ENCODE measurements at regions not wholly inside any gene's neighbourhood (a gene's known extent, or its start where the extent isn't known, plus 50 kb on each side); places are given as distances from the start of the nearest gene placed in this dataset.
"Not testable (repeated sequence)": the region's sequence is repeated elsewhere in the genome, so short reads cannot be mapped to it uniquely, and the experiment has no call there.

DNA sequence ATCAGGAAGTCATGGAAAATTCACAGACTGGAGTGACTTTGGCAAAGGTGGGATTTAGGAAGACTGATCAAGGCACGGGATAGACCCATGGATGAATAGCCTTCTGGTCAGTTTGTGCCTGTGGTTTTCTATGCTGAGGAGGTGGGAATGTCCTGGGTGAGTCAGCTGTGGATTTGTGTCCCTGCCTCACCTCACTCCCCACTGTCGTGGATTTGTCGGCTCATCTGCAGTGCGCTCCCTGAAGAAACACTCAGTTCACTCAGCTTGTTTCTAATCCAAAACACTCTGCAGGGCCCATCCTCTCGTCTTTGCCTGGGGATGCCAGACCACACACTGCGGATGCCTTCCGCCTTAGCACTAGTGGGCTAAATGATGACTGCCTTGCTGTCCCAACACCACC is 50.2 kb upstream of the TP53BP2 start:
- H3K27ac Mint-ChIP-seq; intact Hi-C loops (cut with micrococcal nuclease); H3K9me3 Mint-ChIP-seq; H3K36me3 Mint-ChIP-seq (ENCODE audit: low read depth); DNase-seq; H3K27me3 Mint-ChIP-seq; H3K4me3 Mint-ChIP-seq; H3K4me1 Mint-ChIP-seq: not testable (repeated sequence)
